ENCODE measurements at regions not wholly inside any gene's neighbourhood (a gene's known extent, or its start where the extent isn't known, plus 50 kb on each side); places are given as distances from the start of the nearest gene placed in this dataset.
"Not testable (repeated sequence)": the region's sequence is repeated elsewhere in the genome, so short reads cannot be mapped to it uniquely, and the experiment has no call there.

DNA sequence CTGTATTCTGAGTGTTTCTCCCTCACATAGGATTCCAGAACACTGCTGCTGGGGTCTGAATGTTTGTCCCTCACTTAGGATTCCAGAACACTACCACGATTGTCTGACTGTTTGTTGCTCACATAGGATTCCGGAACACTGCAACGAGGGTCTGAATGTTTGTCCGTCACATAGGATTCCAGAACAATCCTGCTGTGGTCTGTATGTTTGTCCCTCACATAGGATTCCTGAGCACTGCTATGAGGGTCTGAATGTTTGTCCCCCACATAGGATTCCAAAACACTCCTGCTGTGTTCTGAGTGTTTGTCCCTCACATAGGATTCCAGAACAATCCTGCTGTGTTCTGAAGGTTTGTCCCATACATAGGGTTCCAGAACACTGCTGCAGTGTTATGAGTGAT is 215.8 kb downstream of the FOXD4L6 start:
- not testable (repeated sequence) for H3K4me3 ChIP-seq (ENCODE audit: low read depth, low read length); DNase-seq (ENCODE audit: low read depth)

DNA sequence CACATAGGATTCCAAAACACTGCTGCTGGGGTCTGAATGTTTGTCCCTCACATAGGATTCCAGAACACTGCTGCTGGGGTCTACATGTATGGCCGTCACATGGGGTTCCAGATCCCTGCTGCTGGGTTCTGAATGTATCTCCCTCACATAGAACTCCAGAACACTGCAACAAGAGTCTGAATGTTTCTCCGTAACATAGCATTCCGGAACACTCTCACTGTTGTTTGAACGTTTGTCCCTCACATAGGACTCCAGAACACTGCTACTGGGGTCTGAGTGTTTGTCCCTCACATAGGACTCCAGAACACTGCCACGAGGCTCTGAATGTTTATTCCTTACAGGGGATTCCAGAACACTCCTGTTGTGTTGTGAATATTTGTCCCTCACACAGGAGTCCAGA is 216.8 kb downstream of the FOXD4L6 start:
- DNase-seq (ENCODE audit: low read depth): no peak
- H3K4me3 ChIP-seq (ENCODE audit: low read depth, low read length): no peak overlapping the region

DNA sequence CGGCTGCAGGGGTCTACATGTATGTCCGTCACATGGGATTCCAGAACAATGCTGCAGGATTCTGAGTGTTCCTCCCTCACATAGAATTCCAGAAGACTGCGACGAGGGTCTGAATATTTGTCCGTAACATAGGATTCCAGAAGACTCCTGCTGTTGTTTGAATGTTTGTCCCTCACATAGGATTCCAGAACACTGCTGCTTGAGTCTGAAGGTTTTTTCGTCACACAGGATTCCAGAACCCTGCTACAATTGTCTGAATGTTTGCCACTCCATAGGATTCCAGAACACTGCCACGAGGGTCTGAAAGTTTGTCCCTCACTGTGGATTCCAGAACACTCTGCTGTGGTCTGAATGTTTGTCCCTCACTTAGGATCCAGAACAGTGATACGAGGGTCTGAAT is 217.5 kb downstream of the FOXD4L6 start:
- not testable (repeated sequence) for DNase-seq (ENCODE audit: low read depth); H3K4me3 ChIP-seq (ENCODE audit: low read depth, low read length)

DNA sequence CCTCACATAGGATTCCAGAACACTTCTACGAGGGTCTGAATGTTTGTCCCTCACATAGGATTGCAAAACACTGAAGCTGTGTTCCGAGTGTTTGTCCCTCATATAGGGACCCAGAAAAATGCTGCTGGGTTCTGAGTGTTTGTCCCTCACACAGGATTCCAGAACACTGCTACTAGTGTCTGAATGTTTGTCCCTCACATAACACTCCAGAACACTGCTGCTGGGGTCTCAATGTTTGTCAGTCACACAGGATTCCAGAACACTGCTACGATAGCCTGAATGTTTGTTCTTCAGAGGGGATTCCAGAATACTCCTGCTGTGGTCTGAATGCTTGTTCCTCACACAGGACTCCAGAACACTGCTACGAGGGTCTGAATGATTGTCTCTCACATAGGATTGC is 218.7 kb downstream of the FOXD4L6 start:
- DNase-seq (ENCODE audit: low read depth): no peak
- no peak overlapping the region for H3K4me3 ChIP-seq (ENCODE audit: low read depth, low read length)

DNA sequence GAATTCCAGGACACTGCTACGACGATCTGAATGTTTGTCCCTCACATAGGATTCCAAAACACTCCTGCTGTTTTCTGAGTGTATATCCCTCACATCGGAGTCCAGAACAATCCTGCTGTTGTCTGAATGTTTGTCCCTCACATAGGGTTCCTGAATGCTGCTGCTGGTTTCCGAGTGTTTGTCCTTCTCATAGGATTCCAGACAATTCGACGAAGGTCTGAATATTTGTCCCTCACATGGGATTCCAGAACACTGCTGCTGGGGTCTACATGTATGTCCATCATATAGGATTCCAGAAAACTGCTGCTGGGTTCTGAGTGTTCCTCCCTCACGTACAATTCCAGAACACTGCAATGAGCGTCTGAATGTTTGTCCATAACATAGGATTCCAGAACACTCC is 219.4 kb downstream of the FOXD4L6 start:
- not testable (repeated sequence) for DNase-seq (ENCODE audit: low read depth); H3K4me3 ChIP-seq (ENCODE audit: low read depth, low read length)

DNA sequence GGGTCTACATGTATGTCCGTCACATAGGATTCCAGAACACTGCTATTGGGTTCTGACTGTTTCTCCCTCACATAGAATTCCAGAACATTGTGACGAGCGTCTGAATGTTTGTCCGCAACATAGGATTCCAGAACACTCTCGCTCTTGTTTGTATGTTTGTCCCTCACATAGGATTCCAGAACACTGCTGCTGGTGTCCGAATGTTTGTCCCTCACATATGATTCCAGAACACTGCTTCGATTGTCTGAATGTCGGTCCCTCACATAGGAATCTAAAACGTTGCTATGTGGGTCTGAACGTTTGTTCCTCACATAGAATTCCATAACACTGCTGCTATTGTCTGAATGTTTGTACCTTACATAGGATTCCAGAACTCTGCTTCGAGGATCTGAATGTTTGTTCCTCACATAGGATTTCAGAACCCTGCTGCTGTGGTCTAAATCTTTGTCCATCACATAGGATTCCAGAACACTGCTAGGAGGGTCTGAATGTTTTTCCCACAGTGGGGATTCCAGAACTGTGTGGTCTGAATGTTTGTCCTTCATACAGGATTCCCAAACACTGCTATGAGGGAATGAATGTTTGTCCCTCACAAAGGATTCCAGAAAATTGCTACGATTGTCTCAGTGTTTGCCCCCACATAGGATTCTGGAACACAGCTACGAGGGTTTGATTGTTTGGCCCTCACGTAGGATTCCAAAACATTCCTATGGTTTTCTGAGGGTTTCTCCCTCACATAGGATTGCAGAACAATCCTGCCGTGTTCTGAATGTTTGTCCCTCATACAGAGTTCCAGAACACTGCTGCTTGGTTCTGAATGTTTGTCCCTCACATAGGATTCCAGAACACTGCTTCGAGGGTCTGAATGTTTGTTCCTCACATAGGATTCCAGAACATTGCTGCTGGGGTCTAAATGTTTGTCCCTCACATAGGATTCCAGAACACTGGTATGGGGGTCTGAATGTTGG is 220.5 kb downstream of the FOXD4L6 start:
- no peak for DNase-seq (ENCODE audit: low read depth)
- no peak overlapping the region for H3K4me3 ChIP-seq (ENCODE audit: low read depth, low read length)

DNA sequence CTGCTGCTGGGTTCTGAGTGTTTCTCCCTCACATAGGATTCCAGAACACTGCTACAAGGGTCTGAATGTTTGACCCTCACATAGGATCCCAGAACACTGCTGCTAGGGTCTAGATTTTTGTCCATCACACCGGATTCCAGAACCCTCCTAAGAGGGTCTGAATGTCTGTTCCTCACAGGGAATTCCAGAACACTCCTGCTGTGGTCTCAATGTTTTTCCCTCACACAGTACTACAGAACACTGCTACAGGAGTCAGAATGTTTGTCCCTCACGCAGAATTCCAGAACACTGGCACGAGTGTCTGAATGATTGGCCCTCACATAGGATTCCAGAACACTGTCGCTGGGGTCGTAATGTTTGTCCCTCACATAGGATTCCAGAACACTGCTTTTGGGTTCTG is 221.6 kb downstream of the FOXD4L6 start:
- DNase-seq (ENCODE audit: low read depth); H3K4me3 ChIP-seq (ENCODE audit: low read depth, low read length): not testable (repeated sequence)

DNA sequence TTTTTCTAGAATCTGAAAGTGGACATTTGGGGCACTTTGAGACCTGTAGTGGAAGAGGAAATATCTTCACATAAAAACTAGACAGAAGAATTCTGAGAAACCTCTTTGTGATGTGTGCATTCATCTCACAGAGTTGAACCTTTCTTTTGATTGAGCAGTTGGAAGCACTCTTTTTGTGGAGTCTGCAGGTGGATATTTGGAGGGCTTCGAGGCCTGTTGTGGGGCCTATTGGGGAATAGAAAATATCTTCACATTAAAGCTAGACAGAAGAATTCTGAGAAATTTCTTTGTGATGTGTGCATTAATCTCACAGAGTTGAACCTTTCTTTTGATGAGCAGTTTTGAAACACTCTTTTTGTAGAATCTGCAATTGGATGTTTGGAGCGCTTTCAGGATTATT is 236.2 kb downstream of the FOXD4L6 start:
- not testable (repeated sequence) for H3K4me3 ChIP-seq (ENCODE audit: low read depth, low read length)

DNA sequence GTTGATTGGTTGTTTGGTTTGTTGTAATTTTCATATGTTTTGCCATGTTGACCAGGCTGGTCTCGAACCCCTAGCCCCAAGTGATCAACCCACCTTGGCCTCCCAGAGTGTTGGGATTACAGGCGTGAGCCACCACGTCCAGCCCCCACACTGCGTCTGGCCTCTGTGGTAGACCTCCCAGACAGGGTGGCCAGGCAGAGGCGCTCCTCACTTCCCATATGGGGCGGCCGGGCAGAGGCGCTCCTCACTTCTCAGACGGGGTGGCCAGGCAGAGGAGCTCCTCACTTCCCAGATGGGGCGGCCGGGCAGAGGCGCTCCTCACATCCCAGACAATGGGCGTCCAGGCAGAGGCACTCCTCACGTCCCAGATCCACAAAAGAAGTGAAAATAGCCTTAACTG is 242.6 kb downstream of the FOXD4L6 start:
- not testable (repeated sequence) for DNase-seq (ENCODE audit: low read depth); H3K4me3 ChIP-seq (ENCODE audit: low read depth, low read length)

More for the DNA sequence above, 236.2 kb downstream of the FOXD4L6 start:
- not testable (repeated sequence) for DNase-seq (ENCODE audit: low read depth)

DNA sequence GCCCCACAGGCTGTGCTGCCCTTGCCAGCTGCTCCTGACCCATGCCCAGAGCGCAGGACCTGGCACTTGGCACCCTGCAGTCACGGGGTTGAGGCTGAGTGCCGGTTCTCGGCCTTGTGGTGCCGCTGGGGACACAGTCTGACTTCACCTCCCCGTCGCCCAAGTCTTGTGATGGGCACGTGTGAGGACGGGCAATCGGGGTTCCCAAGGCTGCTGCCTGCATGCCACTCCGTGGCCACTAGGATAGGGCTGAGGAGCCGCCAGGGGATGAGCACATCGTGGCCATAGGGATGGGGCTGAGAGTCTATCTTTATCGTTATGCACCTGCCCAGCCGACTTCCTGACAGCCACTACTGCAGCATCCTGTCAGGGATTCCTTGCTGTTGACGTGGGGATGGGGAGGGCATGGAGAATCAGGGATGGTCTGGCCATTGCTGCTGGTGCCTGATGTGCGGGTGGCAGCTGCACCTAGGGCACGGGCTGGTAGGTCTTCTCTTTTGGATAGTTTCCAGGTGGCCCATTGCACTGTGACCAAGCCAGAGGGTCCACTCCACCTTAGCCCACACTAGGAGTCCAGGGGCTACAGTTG is 243.5 kb downstream of the FOXD4L6 start:
- DNase-seq (ENCODE audit: low read depth); H3K4me3 ChIP-seq (ENCODE audit: low read depth, low read length): not testable (repeated sequence)

DNA sequence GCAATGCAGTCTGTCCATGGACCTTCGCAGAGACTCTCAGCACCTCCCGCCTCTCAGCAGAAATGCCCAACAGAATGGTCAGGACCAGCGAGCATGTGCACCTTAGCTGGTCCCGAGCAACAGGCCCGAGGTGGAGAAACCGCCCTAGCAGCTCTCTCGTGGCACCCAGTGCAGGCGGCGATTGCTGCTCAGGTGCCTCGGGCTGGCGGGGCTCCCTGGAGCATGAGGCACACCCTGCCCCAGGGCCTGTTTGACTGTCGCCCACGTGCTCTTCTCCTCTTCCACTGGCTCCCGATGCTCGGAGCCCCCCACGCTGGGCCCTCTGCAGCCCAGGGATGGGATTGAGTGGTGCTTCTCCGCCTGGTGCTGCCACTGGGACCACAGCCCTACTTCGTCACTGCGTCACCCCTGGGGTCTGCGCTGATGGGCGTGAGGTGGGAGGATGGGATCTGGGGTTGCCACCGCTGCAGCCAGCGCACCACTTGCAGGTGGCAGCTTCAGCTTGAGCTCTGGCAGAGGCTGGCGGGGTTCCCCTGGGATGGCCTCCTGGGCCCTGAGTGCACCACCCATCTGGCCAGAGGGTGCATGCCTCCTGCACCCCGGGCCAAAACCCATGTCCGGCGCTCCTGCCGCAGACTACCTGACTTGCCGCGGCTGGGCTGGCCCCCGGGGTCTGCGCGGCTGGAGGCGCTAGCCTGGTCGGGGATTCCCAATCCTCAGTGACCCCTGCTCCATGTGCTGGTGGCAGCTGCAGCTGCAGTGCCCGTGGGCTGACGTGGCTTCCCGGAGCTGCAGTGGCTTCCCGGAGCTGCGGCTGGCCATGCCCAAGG is 244.2 kb downstream of the FOXD4L6 start:
- no peak for DNase-seq (ENCODE audit: low read depth)

DNA sequence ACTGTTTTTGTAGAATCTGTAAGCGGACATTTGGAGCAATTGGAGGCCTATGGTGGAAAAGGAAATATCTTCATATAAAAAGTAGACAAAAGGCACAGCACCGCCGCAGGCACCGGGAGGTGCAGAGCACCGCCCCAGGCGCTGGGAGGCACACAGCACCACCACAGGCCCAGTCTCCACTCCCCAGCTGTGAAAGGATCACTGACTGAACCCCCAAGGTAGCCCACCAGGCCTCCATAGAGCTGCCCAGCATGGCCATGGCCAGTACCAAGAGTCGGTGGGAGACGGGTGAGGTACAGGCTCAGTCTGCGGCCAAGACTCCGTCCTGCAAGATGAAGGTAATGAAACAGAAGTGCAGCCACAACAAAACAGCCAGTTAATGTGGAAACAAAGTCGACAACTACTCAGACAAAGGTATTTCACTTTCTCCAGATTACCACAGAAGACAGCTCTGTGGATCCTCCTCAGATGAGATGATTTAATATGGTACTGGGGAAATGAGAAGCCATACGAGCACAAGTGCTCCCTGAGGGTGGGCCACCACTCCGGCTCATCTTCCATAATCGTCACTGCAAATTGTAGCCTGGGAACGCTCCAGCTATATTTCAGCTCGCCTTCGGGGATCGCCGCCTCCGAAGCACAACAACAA is 244.9 kb downstream of the FOXD4L6 start:
- not testable (repeated sequence) for H3K4me3 ChIP-seq (ENCODE audit: low read depth, low read length); DNase-seq (ENCODE audit: low read depth)

More for the DNA sequence above, 244.2 kb downstream of the FOXD4L6 start:
- no peak overlapping the region for H3K4me3 ChIP-seq (ENCODE audit: low read depth, low read length)

DNA sequence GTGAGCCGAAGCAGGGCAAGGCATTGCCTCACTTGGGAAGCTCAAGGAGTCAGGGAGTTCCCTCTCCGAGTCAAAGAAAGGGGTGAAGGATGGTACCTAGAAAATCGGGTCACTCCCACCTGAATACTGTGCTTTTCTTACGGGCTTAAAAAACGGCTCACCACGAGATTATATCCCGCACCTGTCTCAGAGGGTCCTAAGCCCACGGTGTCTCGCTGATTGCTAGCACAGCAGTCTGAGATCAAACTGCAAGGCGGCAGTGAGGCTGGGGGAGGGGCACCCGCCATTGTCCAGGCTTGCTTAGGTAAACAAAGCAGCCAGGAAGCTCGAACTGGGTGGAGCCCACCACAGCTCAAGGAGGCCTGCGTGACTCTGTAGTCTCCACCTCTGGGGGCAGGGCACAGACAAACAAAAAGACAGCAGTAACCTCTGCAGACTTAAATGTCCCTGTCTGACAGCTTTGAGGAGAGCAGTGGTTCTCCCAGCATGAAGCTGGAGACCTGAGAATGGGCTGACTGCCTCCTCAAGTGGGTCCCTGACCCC is 254.7 kb downstream of the FOXD4L6 start:
- H3K4me3 ChIP-seq (ENCODE audit: low read depth, low read length); DNase-seq (ENCODE audit: low read depth): not testable (repeated sequence)

DNA sequence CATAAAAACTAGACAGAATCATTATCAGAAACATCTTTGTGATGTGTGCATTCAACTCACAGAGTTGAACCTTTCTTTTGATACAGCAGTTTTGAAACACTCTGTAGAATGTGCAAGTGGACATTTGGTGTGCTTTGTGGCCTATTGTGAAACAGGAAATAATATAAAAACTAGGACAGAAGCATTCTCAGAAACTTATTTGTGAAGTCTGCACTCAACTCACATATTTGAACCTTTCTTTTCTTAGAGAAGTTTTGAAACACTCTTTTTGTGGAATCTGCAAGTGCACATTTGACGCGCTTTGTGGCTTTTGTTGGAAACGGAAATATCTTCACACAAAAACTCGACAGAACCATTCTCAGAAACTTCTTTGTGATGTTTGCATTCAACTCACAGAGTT is 260.0 kb downstream of the FOXD4L6 start:
- not testable (repeated sequence) for H3K4me3 ChIP-seq (ENCODE audit: low read depth, low read length); DNase-seq (ENCODE audit: low read depth)

Measured in skeletal muscle cell (primary cell).